Breast epithelium (tissue), 4 donors: ENCODE measurements at regions not wholly inside any gene's neighbourhood (a gene's known extent, or its start where the extent isn't known, plus 50 kb on each side); places are given as distances from the start of the nearest gene placed in this dataset.

Source experiments
- DNase-seq, 2 donors: peaks; one replicate each; pipeline ENCODE4 v3.0.0-alpha.2; 2019; ENCODE audit warnings: low spot score in 2 of 2
- H3K27ac ChIP-seq, 2 donors: fragments of 200-600 bp; sonication (generic) in 1 of 2; one replicate each; pipeline ENCODE4 v1.5.1; 2016 to 2019; ENCODE audit warnings: mild to moderate bottlenecking in 1 of 2
- H3K27me3 ChIP-seq, 2 donors: fragments of 200-600 bp; sonication (generic) in 1 of 2; one replicate each; pipeline versions ENCODE4 v1.5.1 to v1.6.0; 2017 to 2019; ENCODE audit warnings: control low read depth in 1 of 2, mild to moderate bottlenecking in 1 of 2
- H3K36me3 ChIP-seq: fragments of 200-600 bp; one replicate; pipeline ENCODE4 v1.5.1; 2019
- H3K4me1 ChIP-seq, 2 donors: fragments of 200-600 bp; sonication (generic); one replicate each; pipeline ENCODE4 v1.5.1; 2016 to 2019; ENCODE audit warnings: control low read depth in 1 of 2
- H3K4me3 ChIP-seq, 3 donors: fragments of 200-600 bp; sonication (generic); 1 replicate in 2 of 3; 2 replicates in 1 of 3; pipeline ENCODE4 v1.5.1; 2016 to 2019; ENCODE audit warnings: mild to moderate bottlenecking in 3 of 3, moderate library complexity in 2 of 3
- H3K9me3 ChIP-seq, 2 donors: fragments of 200-600 bp; sonication (generic) in 1 of 2; one replicate each; pipeline ENCODE4 v1.5.1; 2016 to 2019; ENCODE audit warnings: control low read depth in 1 of 2
- POLR2A ChIP-seq: fragments of 450-650 bp; IDR thresholded peaks from one replicate; pipeline ENCODE4 v1.6.1; 2016; ENCODE audit warnings: antibody characterized with exemption, mild to moderate bottlenecking, moderate library complexity
- POLR2AphosphoS5 ChIP-seq, 3 donors: sonication (generic); formaldehyde crosslinking; IDR thresholded peaks; one replicate each; pipeline ENCODE4 v1.6.1; 2017; ENCODE audit warnings: antibody characterized with exemption in 3 of 3
- intact Hi-C: fragments of 100-400 bp; cut with DNase I; formaldehyde crosslinking; loops from one replicate; pipeline ENCODE4 v1.15.1; 2023; ENCODE audit warnings: low total_unique reads
- TF ChIP-seq, protein P1 (sequence below), 3 donors: fragments of 450-650 bp; IDR thresholded peaks; one replicate each; pipeline ENCODE4 v1.5.1; 2016 to 2017; ENCODE audit warnings: antibody characterized with exemption in 3 of 3, mild to moderate bottlenecking in 3 of 3, moderate library complexity in 3 of 3

DNA sequence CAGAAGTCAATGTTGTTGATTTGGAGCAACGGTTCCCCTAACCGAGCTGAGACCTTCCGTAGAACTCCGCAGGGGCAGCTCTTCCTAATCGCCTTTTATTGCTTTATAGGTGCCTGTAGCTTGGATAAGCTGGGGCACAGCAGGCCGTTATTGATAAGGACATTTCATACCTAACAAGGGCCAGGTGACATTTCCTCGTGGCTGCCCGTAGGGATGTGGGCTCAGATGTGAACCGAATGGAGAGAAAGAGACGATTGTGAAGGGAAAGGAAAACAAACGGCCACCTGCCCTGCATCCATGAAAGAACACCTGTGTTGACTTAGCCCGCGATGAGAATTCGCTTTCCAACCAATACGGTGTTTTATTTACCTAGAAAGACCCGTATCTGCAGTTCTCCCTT is 53.3 kb upstream of the DACT2 start:
- Histone ChIP-seq H3K27me3 (no peaks in the 10 kb centered on the region), H3K9me3 (no peaks in the 10 kb centered on the region), H3K36me3 (no peaks in the 10 kb centered on the region), H3K27ac (no peak overlapping the region), H3K4me1 (peaks cover 0 to 9% of the 10 kb centered on the region in 2 donors), H3K4me3 (no peak overlapping the region)
- intact Hi-C loops: no loop called here
- no peak for TF ChIP-seq POLR2A
- TF ChIP-seq, protein P1, sequence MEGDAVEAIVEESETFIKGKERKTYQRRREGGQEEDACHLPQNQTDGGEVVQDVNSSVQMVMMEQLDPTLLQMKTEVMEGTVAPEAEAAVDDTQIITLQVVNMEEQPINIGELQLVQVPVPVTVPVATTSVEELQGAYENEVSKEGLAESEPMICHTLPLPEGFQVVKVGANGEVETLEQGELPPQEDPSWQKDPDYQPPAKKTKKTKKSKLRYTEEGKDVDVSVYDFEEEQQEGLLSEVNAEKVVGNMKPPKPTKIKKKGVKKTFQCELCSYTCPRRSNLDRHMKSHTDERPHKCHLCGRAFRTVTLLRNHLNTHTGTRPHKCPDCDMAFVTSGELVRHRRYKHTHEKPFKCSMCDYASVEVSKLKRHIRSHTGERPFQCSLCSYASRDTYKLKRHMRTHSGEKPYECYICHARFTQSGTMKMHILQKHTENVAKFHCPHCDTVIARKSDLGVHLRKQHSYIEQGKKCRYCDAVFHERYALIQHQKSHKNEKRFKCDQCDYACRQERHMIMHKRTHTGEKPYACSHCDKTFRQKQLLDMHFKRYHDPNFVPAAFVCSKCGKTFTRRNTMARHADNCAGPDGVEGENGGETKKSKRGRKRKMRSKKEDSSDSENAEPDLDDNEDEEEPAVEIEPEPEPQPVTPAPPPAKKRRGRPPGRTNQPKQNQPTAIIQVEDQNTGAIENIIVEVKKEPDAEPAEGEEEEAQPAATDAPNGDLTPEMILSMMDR (IDR thresholded peaks at IDR 0.05): no peak
- TF ChIP-seq POLR2AphosphoS5 (IDR thresholded peaks at IDR 0.05): no peak
- no peak for DNase-seq

DNA sequence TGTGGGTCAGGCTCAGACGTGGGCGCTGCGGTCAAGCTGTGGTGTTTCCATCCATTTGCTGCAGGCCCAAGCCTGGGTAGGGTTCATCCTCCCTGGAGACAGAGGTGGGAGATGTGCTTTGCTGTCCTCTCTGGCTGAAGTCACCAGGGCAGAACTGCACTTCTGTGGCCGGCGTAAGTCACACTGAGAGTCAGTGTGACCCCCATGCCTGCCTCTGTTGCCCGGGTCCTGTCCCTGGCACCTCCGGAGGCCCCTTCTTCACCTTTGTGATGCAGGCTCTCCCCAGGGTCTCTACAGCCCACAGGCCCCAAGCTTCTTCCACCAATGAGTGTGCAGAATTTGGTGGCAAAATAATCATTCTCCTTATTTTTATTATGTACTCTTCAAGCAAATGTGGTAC is 53.8 kb upstream of the DACT2 start:
- Histone ChIP-seq H3K4me1 (peaks cover 0 to 9% of the 10 kb centered on the region in 2 donors), H3K4me3 (no peak overlapping the region), H3K27ac (no peak overlapping the region), H3K36me3 (no peaks in the 10 kb centered on the region), H3K27me3 (no peaks in the 10 kb centered on the region), H3K9me3 (no peaks in the 10 kb centered on the region)
- TF ChIP-seq POLR2AphosphoS5 (IDR thresholded peaks at IDR 0.05): no peak
- no peak for TF ChIP-seq POLR2A
- TF ChIP-seq, protein P1 (IDR thresholded peaks at IDR 0.05): no peak
- DNase-seq: no peak
- intact Hi-C loops: no loop called here

DNA sequence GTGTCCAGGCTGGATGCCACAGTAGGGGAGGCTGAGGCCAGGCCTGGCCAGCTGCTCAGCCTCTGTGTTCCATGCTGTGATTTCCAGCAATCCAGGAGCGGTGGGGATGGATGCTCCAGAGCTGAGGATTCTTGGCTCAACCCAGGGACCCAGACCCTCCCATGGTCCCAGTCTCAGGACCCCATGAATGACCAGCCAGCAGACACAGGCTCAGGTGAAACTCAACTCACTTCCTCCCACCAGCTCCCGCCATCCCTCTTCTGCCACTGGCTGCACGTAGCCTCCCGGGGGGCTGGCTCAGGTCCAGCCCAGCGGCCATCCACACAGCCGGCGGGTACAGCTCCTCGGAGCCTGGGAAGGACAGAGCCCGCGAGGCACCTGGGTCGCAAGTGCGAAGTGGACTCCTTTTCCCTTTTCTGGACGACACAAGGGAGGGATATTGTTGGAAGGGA is 54.5 kb upstream of the DACT2 start:
- no peak for DNase-seq
- no peaks in the 10 kb centered on the region for H3K9me3 ChIP-seq

DNA sequence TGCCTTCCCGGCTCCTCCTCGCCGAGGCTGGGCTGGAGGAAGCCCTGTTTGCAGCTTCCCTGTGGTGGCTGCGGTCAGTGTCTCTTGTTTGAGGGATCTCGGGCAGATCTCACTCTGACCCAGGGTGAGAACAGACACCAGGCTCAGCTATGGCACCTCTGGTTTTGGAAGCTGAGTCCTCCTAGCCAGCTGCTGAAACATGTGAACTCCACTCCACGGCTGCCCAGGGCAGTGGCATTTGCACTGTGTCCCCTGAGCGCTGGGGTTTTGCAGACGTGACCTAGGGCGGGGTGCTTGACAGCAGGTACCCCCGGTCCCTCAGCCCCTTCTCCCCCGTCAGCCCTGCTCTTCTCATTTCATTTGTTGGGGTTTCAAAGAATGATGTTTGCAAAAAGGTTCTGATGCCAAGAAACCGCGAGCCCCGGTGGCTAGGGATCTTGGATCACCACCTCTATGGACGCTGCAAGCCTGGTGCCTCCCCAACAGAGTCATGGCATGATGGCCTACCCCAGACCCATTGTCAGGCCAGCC is 55.0 kb upstream of the DACT2 start:
- TF ChIP-seq, protein P1 (IDR thresholded peaks at IDR 0.05): no peak
- no peak for TF ChIP-seq POLR2AphosphoS5 (IDR thresholded peaks at IDR 0.05)
- no peak for TF ChIP-seq POLR2A
- Histone ChIP-seq H3K27ac (no peak overlapping the region), H3K36me3 (no peaks in the 10 kb centered on the region), H3K4me3 (no peak overlapping the region), H3K4me1 (peaks cover 0 to 9% of the 10 kb centered on the region in 2 donors), H3K9me3 (no peaks in the 10 kb centered on the region), H3K27me3 (no peaks in the 10 kb centered on the region)
- intact Hi-C loops: no loop called here
- DNase-seq: peak in 1 of 2 donors; percentile 48

More for the DNA sequence above, 54.5 kb upstream of the DACT2 start:
- Histone ChIP-seq H3K27ac (no peak overlapping the region), H3K36me3 (no peaks in the 10 kb centered on the region), H3K4me3 (no peak overlapping the region), H3K4me1 (peaks cover 0 to 9% of the 10 kb centered on the region in 2 donors), H3K27me3 (no peaks in the 10 kb centered on the region)
- TF ChIP-seq POLR2AphosphoS5 (IDR thresholded peaks at IDR 0.05) (no peak), POLR2A (no peak)
- TF ChIP-seq, protein P1 (IDR thresholded peaks at IDR 0.05): no peak
- intact Hi-C loops: no loop called here

DNA sequence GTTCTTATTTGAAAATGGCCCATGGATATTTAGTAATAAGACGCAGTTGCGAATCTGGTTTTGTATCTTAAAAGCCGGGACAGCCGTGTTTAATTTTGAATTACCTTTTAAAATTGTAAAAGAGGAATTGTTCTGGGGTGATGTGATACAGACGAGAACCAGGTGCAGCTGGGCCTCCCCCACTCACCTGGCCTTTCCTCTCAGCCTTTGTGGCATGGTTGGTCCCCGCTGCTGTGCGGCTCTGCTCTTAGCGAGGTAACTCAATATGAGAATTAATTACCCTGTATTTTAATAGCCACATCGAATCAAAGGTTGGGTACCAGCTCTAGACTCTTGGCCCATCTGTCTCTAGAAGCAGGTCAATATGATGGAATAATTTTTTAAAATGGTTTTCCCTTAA is 56.5 kb upstream of the DACT2 start:
- Histone ChIP-seq H3K4me1 (peaks cover 0 to 9% of the 10 kb centered on the region in 2 donors), H3K27me3 (no peaks in the 10 kb centered on the region), H3K4me3 (no peak overlapping the region), H3K36me3 (no peaks in the 10 kb centered on the region), H3K9me3 (no peaks in the 10 kb centered on the region), H3K27ac (no peak overlapping the region)
- TF ChIP-seq POLR2A: no peak
- TF ChIP-seq, protein P1 (IDR thresholded peaks at IDR 0.05): no peak
- no peak for TF ChIP-seq POLR2AphosphoS5 (IDR thresholded peaks at IDR 0.05)
- DNase-seq: no peak
- intact Hi-C loops: no loop called here
